GM12878 (cell line): ENCODE measurements at regions not wholly inside any gene's neighbourhood (a gene's known extent, or its start where the extent isn't known, plus 50 kb on each side); places are given as distances from the start of the nearest gene placed in this dataset.

Experiments used
- EZH2 ChIP-seq: IDR thresholded peaks from 2 replicates; pipeline ENCODE4 v1.6.1; 2012; ENCODE audit warnings: low read depth, mild to moderate bottlenecking, control low read depth, inconsistent platforms, low read length, borderline replicate concordance; ENCODE audit not compliant: control insufficient read depth
- POLR2AphosphoS5 ChIP-seq: IDR thresholded peaks from 2 replicates; pipeline ENCODE4 v1.6.1; 2011; ENCODE audit warnings: mild to moderate bottlenecking, low read length, inconsistent platforms
- RFX5 ChIP-seq: IDR thresholded peaks from 2 replicates; pipeline ENCODE4 v1.6.1; 2011; ENCODE audit warnings: low read depth, low read length, improper control_type of control experiment
- TF ChIP-seq, protein P1 (sequence below): IDR thresholded peaks from 2 replicates; pipeline ENCODE4 v1.6.1; 2011; ENCODE audit warnings: low read depth, mild to moderate bottlenecking, low read length, moderate library complexity, borderline replicate concordance; ENCODE audit errors: extremely low read depth

DNA sequence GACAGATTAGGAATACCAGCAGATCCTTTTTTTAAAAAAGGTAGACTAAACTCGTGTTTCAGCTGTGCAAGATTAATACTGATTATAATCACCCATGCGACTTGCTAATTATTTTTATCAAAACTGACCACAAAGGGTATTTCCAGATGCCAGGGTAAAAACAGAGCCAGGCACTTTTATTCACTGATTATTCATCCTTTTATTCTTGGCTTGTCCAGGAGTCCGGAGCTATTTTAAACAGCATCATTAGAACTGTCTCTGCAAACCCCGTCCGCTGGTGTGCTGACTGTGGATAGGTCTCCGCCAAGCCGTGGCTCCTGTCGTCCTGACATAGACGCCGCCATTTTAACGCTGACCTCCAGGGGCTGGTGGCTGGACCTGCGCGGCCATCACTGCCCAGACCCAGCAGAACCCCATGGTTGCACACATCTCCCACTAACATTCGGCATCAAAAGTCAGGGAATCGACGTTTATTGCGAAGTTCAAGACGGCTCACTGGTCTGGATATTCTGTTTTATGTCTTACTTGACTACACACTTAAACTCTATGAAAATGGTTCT lies 364.8 kb downstream of the THBS2 start:
- TF ChIP-seq POLR2AphosphoS5 (no peak), RFX5 (no peak), EZH2 (no peak)
- TF ChIP-seq, protein P1, sequence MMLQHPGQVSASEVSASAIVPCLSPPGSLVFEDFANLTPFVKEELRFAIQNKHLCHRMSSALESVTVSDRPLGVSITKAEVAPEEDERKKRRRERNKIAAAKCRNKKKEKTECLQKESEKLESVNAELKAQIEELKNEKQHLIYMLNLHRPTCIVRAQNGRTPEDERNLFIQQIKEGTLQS = no peak
